Osteoblast (primary cell): ENCODE measurements at regions not wholly inside any gene's neighbourhood (a gene's known extent, or its start where the extent isn't known, plus 50 kb on each side); places are given as distances from the start of the nearest gene placed in this dataset.

Experiments
- DNase-seq: peaks from one replicate; pipeline ENCODE4 v3.0.0; 2011; ENCODE audit warnings: low spot score, mixed read lengths; ENCODE audit not compliant: insufficient read length; ENCODE audit errors: missing footprints
- H2AFZ ChIP-seq: 2 replicates; pipeline ENCODE4 v1.6.0; 2011; ENCODE audit warnings: mild to moderate bottlenecking, low read length
- H3K27ac ChIP-seq: 2 replicates; pipeline ENCODE4 v1.5.1; 2011; ENCODE audit warnings: mild to moderate bottlenecking, low read depth, low read length, moderate library complexity
- H3K27me3 ChIP-seq: 2 replicates; pipeline ENCODE4 v1.6.0; 2012; ENCODE audit warnings: mild to moderate bottlenecking, control low read depth, inconsistent platforms, low read length, moderate library complexity; ENCODE audit not compliant: insufficient read depth
- H3K36me3 ChIP-seq: 2 replicates; pipeline ENCODE4 v1.5.1; 2011; ENCODE audit warnings: mild to moderate bottlenecking, low read length, control low read depth, moderate library complexity; ENCODE audit not compliant: insufficient read depth
- H3K4me1 ChIP-seq: 2 replicates; pipeline ENCODE4 v1.5.1; 2011; ENCODE audit warnings: mild to moderate bottlenecking, low read length, control low read depth, moderate library complexity; ENCODE audit not compliant: insufficient read depth
- H3K4me2 ChIP-seq: 2 replicates; pipeline ENCODE4 v1.6.0; 2011; ENCODE audit warnings: mild to moderate bottlenecking, low read length; ENCODE audit not compliant: insufficient read depth
- H3K4me3 ChIP-seq: fragments of 200-600 bp; sonication (generic); 3 replicates; pipeline ENCODE4 v1.5.1; 2012; ENCODE audit warnings: mild to moderate bottlenecking, low read length, inconsistent platforms; ENCODE audit not compliant: insufficient read depth
- H3K79me2 ChIP-seq: 2 replicates; pipeline ENCODE4 v1.6.0; 2012; ENCODE audit warnings: mild to moderate bottlenecking, low read length, control low read depth, inconsistent platforms; ENCODE audit not compliant: insufficient read depth
- H3K9me3 ChIP-seq: 2 replicates; pipeline ENCODE4 v1.5.1; 2011; ENCODE audit warnings: low read depth, low read length, control low read depth
- H4K20me1 ChIP-seq: 2 replicates; pipeline ENCODE4 v1.6.0; 2012; ENCODE audit warnings: mild to moderate bottlenecking, low read length, control low read depth; ENCODE audit not compliant: insufficient read depth
- TF ChIP-seq, protein P1 (sequence below): IDR thresholded peaks from 2 replicates; pipeline ENCODE4 v1.5.1; 2011; ENCODE audit warnings: mild to moderate bottlenecking, low read depth, low read length, moderate library complexity; ENCODE audit errors: extremely low read depth

DNA sequence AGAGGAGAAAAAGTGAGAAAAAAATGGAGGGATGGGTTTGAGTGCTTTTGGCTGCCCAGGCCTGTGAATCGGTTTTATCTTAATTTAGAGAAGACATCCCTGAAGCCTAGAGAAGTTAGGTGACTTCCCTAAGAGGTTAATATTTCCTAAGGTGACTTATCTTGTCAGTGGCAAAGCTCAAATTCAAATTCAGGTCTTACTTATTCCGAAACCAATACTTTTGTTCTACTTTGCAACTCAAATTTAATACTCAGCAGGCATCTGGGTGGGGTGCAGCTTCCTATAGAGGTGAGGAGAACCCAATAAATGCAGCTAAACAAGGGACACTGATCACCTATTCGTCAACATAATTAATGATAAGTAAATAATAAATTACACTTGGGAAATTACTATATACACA, 54.9 kb upstream of the MYRIP start:
- Histone ChIP-seq H3K27me3 (no peaks in the 10 kb centered on the region), H3K4me2 (no peak overlapping the region), H3K79me2 (no peaks in the 10 kb centered on the region), H3K9me3 (no peaks in the 10 kb centered on the region), H3K27ac (no peak overlapping the region), H4K20me1 (no peaks in the 10 kb centered on the region), H3K36me3 (no peaks in the 10 kb centered on the region), H2AFZ (no peak overlapping the region), H3K4me1 (no peaks in the 10 kb centered on the region), H3K4me3 (no peak overlapping the region)
- TF ChIP-seq, protein P1, sequence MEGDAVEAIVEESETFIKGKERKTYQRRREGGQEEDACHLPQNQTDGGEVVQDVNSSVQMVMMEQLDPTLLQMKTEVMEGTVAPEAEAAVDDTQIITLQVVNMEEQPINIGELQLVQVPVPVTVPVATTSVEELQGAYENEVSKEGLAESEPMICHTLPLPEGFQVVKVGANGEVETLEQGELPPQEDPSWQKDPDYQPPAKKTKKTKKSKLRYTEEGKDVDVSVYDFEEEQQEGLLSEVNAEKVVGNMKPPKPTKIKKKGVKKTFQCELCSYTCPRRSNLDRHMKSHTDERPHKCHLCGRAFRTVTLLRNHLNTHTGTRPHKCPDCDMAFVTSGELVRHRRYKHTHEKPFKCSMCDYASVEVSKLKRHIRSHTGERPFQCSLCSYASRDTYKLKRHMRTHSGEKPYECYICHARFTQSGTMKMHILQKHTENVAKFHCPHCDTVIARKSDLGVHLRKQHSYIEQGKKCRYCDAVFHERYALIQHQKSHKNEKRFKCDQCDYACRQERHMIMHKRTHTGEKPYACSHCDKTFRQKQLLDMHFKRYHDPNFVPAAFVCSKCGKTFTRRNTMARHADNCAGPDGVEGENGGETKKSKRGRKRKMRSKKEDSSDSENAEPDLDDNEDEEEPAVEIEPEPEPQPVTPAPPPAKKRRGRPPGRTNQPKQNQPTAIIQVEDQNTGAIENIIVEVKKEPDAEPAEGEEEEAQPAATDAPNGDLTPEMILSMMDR = no peak
- peak; percentile 5 for DNase-seq

DNA sequence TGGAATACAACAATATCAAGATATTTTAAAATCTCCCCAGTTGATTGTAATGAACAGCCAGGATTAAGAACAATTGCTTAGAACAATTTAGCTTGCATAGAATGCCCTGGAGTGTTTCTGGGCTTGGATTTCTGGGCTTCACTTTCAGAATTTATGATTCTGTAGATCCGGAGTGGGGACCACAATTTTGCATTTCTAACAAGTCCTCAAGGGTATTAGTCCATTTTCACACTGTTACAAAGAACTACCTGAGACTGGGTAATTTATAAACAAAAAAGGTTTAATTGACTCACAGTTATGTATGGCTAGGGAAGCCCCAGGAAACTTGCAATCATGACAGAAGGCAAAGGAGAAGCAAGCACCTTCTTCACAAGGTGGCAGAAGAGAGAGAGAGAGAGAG, 54.3 kb upstream of the MYRIP start:
- no peak overlapping the region for H3K4me3 ChIP-seq
- TF ChIP-seq, protein P1 = no peak
- no peaks in the 10 kb centered on the region for H3K36me3 ChIP-seq
- H4K20me1 ChIP-seq = no peaks in the 10 kb centered on the region
- no peaks in the 10 kb centered on the region for H3K27me3 ChIP-seq
- no peaks in the 10 kb centered on the region for H3K4me1 ChIP-seq
- no peak overlapping the region for H3K27ac ChIP-seq
- no peaks in the 10 kb centered on the region for H3K79me2 ChIP-seq
- no peaks in the 10 kb centered on the region for H3K9me3 ChIP-seq
- H2AFZ ChIP-seq = no peak overlapping the region
- DNase-seq = no peak
- H3K4me2 ChIP-seq = no peak overlapping the region

GRCh38 chr3:39757307-39757706, 52.1 kb upstream of the MYRIP start:
- H3K4me1 ChIP-seq = no peaks in the 10 kb centered on the region
- H3K9me3 ChIP-seq = no peaks in the 10 kb centered on the region
- H3K27ac ChIP-seq = no peak overlapping the region
- no peak overlapping the region for H3K4me3 ChIP-seq
- TF ChIP-seq, protein P1 = no peak
- no peak overlapping the region for H3K4me2 ChIP-seq
- H3K27me3 ChIP-seq = no peaks in the 10 kb centered on the region
- H2AFZ ChIP-seq = no peak overlapping the region
- no peaks in the 10 kb centered on the region for H3K79me2 ChIP-seq
- no peak for DNase-seq
- H3K36me3 ChIP-seq = no peaks in the 10 kb centered on the region
- no peaks in the 10 kb centered on the region for H4K20me1 ChIP-seq
